GM18951 (cell line): ENCODE measurements at regions not wholly inside any gene's neighbourhood (a gene's known extent, or its start where the extent isn't known, plus 50 kb on each side); places are given as distances from the start of the nearest gene placed in this dataset.

ENCODE experiments used
- POLR2A ChIP-seq: IDR thresholded peaks from 4 replicates; pipeline ENCODE4 v1.6.1; 2011; ENCODE audit warnings: mild to moderate bottlenecking; ENCODE audit not compliant: insufficient read length, insufficient read depth; ENCODE audit errors: extremely low read depth
- in situ Hi-C: fragments of 300-500 bp; cut with MboI; formaldehyde crosslinking; loops from one replicate; pipeline ENCODE4 v1.12.0; 2022; ENCODE audit warnings: low sequenced_read_pairs, mixed read lengths, inconsistent platforms; ENCODE audit not compliant: unreplicated experiment

DNA sequence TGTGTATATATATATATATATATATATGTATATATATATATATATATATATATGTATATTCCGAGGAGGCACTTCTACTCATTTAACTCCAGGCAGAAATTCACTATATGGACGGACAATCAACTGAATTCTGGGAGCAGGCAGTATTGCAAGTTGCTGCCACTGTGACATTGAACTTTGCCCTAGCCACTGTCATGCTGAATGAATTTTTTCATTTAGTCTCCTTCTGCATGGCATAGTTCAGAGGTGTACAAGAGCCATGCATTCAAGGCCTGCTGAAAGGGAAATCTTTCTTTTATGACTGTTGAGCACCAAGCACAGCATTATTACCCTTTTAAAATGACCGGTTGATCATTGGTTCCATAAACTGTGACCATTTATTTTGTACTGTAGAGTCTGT, 176.2 kb upstream of the THRB start:
- in situ Hi-C loops: no loop called here
- no peak for TF ChIP-seq POLR2A

- no peak for TF ChIP-seq POLR2A
- in situ Hi-C loops: no loop called here
Measured at GRCh38 chr3:24673596-24673995, 178.9 kb upstream of the THRB start.

- no peak for TF ChIP-seq POLR2A
- in situ Hi-C loops: no loop called here
Measured at GRCh38 chr3:24674261-24674660, 179.6 kb upstream of the THRB start.

- in situ Hi-C loops: no loop called here
- no peak for TF ChIP-seq POLR2A
Measured at GRCh38 chr3:24678021-24678420, 183.4 kb upstream of the THRB start.

DNA sequence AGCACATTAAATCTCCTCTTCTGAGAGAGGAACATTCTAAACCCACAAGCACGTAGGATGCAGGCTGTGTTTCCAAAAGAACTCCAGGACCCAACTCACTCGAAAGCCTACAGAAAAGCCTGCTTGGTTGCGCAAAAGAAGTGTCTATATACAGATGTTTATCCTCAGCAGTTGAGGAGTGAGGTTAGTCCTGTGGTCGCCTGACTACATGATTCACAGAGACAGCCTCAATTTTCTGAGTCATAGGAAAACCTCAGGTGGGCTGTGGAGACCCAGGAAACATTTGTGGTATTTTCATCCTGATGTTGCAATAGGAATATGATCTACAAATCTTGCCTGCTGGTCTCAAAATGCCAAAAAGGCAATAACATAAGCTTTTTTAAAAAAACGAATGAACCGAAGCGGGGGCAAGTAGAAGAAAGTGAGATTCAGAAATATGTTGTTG, 183.8 kb upstream of the THRB start:
- in situ Hi-C loops: no loop called here

DNA sequence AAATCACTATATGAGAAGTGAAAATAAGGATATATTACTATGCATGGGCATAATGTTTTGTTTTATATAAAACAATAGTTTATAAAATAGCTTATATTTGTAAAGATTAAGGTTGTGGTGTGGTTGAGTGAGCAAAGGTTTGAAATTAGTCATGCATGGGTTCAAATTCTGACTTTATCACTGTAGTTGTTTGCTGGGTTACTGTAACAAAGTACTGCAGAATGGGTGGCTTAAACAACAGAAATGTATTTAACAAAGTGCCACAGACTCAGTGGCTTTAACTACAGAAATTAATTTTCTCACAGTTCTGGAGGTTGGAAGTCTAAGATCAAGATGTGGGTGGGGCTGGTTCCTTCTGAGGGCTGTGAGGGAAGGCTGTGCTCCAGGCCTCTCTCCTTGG, 184.8 kb upstream of the THRB start:
- TF ChIP-seq POLR2A: no peak
- in situ Hi-C loops: no loop called here

More for the DNA sequence above, 183.8 kb upstream of the THRB start:
- no peak for TF ChIP-seq POLR2A

GRCh38 chr3:24680214-24680967, 185.7 kb upstream of the THRB start:
- no peak for TF ChIP-seq POLR2A
- in situ Hi-C loops: no loop called here

DNA sequence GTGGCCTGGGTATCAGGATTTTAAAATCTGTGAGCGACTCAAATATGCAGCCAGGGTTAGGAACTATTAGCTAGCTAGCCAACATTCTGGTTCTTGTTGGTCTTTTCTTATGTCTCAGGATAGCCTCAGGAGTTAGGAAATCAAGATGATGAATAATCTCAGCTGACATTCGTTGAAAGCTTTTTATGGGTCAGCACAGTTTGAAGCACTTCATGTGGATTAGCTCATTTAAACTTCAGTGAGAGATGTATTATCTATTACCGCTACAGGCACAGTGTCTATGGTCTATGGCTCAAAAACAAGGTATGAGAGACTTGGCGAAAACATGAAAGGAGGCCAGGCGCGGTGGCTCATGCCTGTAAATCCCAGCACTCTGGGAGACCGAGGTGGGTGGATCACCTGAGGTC, 187.5 kb upstream of the THRB start:
- TF ChIP-seq POLR2A: no peak
- in situ Hi-C loops: no loop called here

- in situ Hi-C loops: no loop called here
- no peak for TF ChIP-seq POLR2A
Measured at GRCh38 chr3:24683090-24683489, 188.4 kb upstream of the THRB start.

- TF ChIP-seq POLR2A: no peak
- in situ Hi-C loops: no loop called here
Measured at GRCh38 chr3:24683633-24684384, 189.2 kb upstream of the THRB start.

DNA sequence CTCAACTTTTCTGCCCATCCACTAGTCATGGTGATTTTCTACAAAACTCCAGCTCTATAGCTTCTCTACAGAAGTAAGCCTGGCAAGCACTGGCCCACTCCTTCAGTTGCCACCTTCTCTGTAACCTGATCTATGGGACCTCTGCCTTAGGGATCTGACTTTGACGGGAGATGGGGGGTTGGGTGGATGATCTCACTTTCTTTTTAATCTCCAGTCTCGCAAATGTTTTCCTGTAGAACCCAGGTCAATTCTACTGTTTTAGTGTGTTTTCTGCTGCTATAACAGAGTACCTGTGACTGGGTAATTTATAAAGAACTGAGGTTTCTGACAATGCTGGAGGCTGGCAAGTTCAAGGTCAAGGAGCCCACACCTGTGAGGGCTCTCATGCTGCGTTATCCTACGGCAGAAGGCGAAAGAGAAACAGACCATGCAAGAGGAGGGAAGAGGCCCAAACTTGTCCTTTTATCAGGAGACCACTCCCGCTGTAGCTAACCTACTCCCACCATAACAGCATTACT, 189.9 kb upstream of the THRB start:
- no peak for TF ChIP-seq POLR2A
- in situ Hi-C loops: no loop called here

DNA sequence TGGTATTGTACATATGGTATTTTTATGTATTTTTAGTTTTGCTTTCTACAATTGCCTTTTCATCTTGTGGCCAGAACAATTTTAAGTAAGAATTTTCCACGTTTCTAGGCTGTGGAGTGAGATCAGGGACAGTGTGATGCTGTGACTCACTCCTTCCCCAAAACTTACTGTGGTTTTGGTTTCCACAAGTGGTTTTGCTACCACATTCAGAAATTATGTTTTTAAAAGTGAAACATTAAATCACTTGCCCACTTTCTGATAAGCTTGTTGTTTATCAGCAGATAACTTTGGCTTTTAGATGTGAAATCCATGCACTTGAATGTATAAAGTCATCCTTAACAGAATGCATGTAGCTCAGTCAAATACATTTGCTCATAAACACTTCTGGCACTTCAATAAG, 192.2 kb upstream of the THRB start:
- in situ Hi-C loops: no loop called here
- no peak for TF ChIP-seq POLR2A

DNA sequence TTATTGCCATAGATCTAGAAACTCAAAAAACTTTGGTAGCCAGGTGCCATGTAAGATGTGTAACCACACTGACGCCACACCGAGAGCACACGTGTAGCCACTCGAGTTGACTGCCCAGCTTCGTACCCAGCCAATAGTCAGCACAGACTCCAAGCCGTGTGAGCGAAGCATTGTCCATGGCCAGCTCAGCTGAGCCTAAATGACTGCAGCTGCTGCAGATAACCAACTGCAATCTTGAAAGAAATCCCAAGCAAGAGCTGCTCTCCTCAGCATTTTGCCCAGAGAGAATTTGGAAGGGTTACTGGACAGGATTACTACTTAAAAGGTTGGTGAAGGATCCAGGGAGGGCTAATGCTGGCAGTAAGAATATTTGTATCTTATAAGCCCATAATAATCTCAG, 193.0 kb upstream of the THRB start:
- in situ Hi-C loops: no loop called here
- TF ChIP-seq POLR2A: no peak

DNA sequence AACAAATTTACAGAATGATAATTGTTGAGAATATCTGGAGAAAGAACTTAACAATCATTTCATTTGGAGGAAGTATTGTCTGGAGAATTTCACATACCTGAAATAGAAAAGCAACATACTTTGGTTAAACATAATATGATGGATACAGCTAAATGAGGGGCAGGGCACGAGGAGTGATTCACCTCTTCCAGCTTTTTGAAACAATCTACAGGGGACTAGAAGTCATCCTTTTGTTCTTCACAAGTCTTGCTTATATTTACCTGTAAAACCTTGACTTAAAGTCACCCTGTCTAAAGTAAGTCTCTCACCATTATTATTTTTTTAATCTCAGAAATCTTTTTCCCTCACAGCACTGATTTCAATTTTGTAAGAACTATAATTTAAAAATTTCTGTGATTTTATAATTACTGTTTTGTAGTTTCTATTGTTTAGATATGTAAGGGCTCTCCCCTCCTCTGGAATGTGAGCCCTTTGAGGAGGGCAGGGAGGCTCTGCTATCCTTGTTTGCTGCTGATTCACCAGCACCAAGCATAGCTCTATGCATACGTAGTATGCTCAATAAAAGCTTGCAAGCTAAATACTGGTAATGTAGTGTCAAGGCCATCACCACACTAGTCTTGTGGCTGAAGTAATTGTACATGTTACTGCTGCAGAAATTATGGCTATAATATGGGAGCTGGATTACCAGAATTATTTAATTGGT, 193.9 kb upstream of the THRB start:
- in situ Hi-C loops: no loop called here
- no peak for TF ChIP-seq POLR2A

GRCh38 chr3:24689353-24689752, 194.7 kb upstream of the THRB start:
- in situ Hi-C loops: no loop called here

More at GRCh38 chr3:24689353-24689752, 194.7 kb upstream of the THRB start:
- TF ChIP-seq POLR2A: no peak
